ENCODE measurements at regions not wholly inside any gene's neighbourhood (a gene's known extent, or its start where the extent isn't known, plus 50 kb on each side); places are given as distances from the start of the nearest gene placed in this dataset.

- Histone ChIP-seq H3K36me3 (ENCODE audit: control insufficient read depth, insufficient read depth, low read length) (no peaks in the 10 kb centered on the region), H3K9me3 (ENCODE audit: control insufficient read depth, insufficient read depth, low read length) (no peaks in the 10 kb centered on the region), H3K27me3 (ENCODE audit: control insufficient read depth, insufficient read depth, low read length) (no peaks in the 10 kb centered on the region), H3K4me3 (ENCODE audit: low read depth, low read length) (no peak overlapping the region), H3K27ac (ENCODE audit: low read depth, low read length) (no peak overlapping the region), H3K4me1 (ENCODE audit: control insufficient read depth, insufficient read depth, low read length) (no peaks in the 10 kb centered on the region)
- DNase-seq (ENCODE audit: low read depth in 4 of 6, low spot score in 6 of 6) = peak in 1 of 6 donors; percentile 71
Observed at GRCh38 chr2:104041351-104041750, 812.6 kb upstream of the POU3F3 start.

- Histone ChIP-seq H3K27me3 (ENCODE audit: control insufficient read depth, insufficient read depth, low read length) (no peaks in the 10 kb centered on the region), H3K4me3 (ENCODE audit: low read depth, low read length) (no peak overlapping the region), H3K27ac (ENCODE audit: low read depth, low read length) (no peak overlapping the region), H3K9me3 (ENCODE audit: control insufficient read depth, insufficient read depth, low read length) (no peaks in the 10 kb centered on the region), H3K4me1 (ENCODE audit: control insufficient read depth, insufficient read depth, low read length) (no peaks in the 10 kb centered on the region), H3K36me3 (ENCODE audit: control insufficient read depth, insufficient read depth, low read length) (no peaks in the 10 kb centered on the region)
- DNase-seq (ENCODE audit: low read depth in 4 of 6, low spot score in 6 of 6) = peak in 1 of 6 donors; percentile 66
- WGBS (ENCODE audit: insufficient coverage) = 56% methylated on average over 6 of the region's 8 CpGs
Observed at GRCh38 chr2:104043864-104044263, 810.1 kb upstream of the POU3F3 start.

GRCh38 chr2:104045071-104045470, 808.8 kb upstream of the POU3F3 start:
- Histone ChIP-seq H3K9me3 (ENCODE audit: control insufficient read depth, insufficient read depth, low read length) (no peaks in the 10 kb centered on the region), H3K27me3 (ENCODE audit: control insufficient read depth, insufficient read depth, low read length) (no peaks in the 10 kb centered on the region), H3K27ac (ENCODE audit: low read depth, low read length) (no peak overlapping the region), H3K4me3 (ENCODE audit: low read depth, low read length) (no peak overlapping the region), H3K36me3 (ENCODE audit: control insufficient read depth, insufficient read depth, low read length) (no peaks in the 10 kb centered on the region), H3K4me1 (ENCODE audit: control insufficient read depth, insufficient read depth, low read length) (no peaks in the 10 kb centered on the region)
- WGBS (ENCODE audit: insufficient coverage) = no CpG with 5 or more reads among the region's 5 CpGs
- DNase-seq (ENCODE audit: low read depth in 4 of 6, low spot score in 6 of 6) = peak in 1 of 6 donors; percentile 74

GRCh38 chr2:104046466-104046865, 807.4 kb upstream of the POU3F3 start:
- no peaks in the 10 kb centered on the region for H3K36me3 ChIP-seq (ENCODE audit: control insufficient read depth, insufficient read depth, low read length)
- WGBS (ENCODE audit: insufficient coverage) = 57% methylated on average over 1 of the region's 2 CpGs
- no peaks in the 10 kb centered on the region for H3K9me3 ChIP-seq (ENCODE audit: control insufficient read depth, insufficient read depth, low read length)
- no peak overlapping the region for H3K27ac ChIP-seq (ENCODE audit: low read depth, low read length)
- no peaks in the 10 kb centered on the region for H3K4me1 ChIP-seq (ENCODE audit: control insufficient read depth, insufficient read depth, low read length)
- DNase-seq (ENCODE audit: low read depth in 4 of 6, low spot score in 6 of 6) = peak in 1 of 6 donors; percentile 24
- no peaks in the 10 kb centered on the region for H3K27me3 ChIP-seq (ENCODE audit: control insufficient read depth, insufficient read depth, low read length)
- no peak overlapping the region for H3K4me3 ChIP-seq (ENCODE audit: low read depth, low read length)

- no peaks in the 10 kb centered on the region for H3K9me3 ChIP-seq (ENCODE audit: control insufficient read depth, insufficient read depth, low read length)
- no peaks in the 10 kb centered on the region for H3K4me1 ChIP-seq (ENCODE audit: control insufficient read depth, insufficient read depth, low read length)
- H3K27me3 ChIP-seq (ENCODE audit: control insufficient read depth, insufficient read depth, low read length) = no peaks in the 10 kb centered on the region
- 100% methylated on average over 1 of the region's 10 CpGs for WGBS (ENCODE audit: insufficient coverage)
- no peak overlapping the region for H3K27ac ChIP-seq (ENCODE audit: low read depth, low read length)
- H3K4me3 ChIP-seq (ENCODE audit: low read depth, low read length) = no peak overlapping the region
- peak in 1 of 6 donors; percentile 72 for DNase-seq (ENCODE audit: low read depth in 4 of 6, low spot score in 6 of 6)
- no peaks in the 10 kb centered on the region for H3K36me3 ChIP-seq (ENCODE audit: control insufficient read depth, insufficient read depth, low read length)
Observed at GRCh38 chr2:104047516-104047915, 806.4 kb upstream of the POU3F3 start.

GRCh38 chr2:104049438-104049837, 804.5 kb upstream of the POU3F3 start:
- Histone ChIP-seq H3K27ac (ENCODE audit: low read depth, low read length) (no peak overlapping the region), H3K9me3 (ENCODE audit: control insufficient read depth, insufficient read depth, low read length) (no peaks in the 10 kb centered on the region), H3K36me3 (ENCODE audit: control insufficient read depth, insufficient read depth, low read length) (no peaks in the 10 kb centered on the region), H3K27me3 (ENCODE audit: control insufficient read depth, insufficient read depth, low read length) (no peaks in the 10 kb centered on the region), H3K4me1 (ENCODE audit: control insufficient read depth, insufficient read depth, low read length) (no peaks in the 10 kb centered on the region), H3K4me3 (ENCODE audit: low read depth, low read length) (no peak overlapping the region)
- DNase-seq (ENCODE audit: low read depth in 4 of 6, low spot score in 6 of 6) = peak in 1 of 6 donors; percentile 33
- no CpG with 5 or more reads among the region's 4 CpGs for WGBS (ENCODE audit: insufficient coverage)

GRCh38 chr2:104049981-104050380, 803.9 kb upstream of the POU3F3 start:
- Histone ChIP-seq H3K9me3 (ENCODE audit: control insufficient read depth, insufficient read depth, low read length) (no peaks in the 10 kb centered on the region), H3K27me3 (ENCODE audit: control insufficient read depth, insufficient read depth, low read length) (no peaks in the 10 kb centered on the region), H3K4me1 (ENCODE audit: control insufficient read depth, insufficient read depth, low read length) (no peaks in the 10 kb centered on the region), H3K36me3 (ENCODE audit: control insufficient read depth, insufficient read depth, low read length) (no peaks in the 10 kb centered on the region), H3K27ac (ENCODE audit: low read depth, low read length) (no peak overlapping the region), H3K4me3 (ENCODE audit: low read depth, low read length) (no peak overlapping the region)
- peak in 1 of 6 donors; percentile 47 for DNase-seq (ENCODE audit: low read depth in 4 of 6, low spot score in 6 of 6)
- WGBS (ENCODE audit: insufficient coverage) = 95% methylated on average over 3 of the region's 5 CpGs

- Histone ChIP-seq H3K4me1 (ENCODE audit: control insufficient read depth, insufficient read depth, low read length) (no peaks in the 10 kb centered on the region), H3K9me3 (ENCODE audit: control insufficient read depth, insufficient read depth, low read length) (no peaks in the 10 kb centered on the region), H3K27ac (ENCODE audit: low read depth, low read length) (no peak overlapping the region), H3K27me3 (ENCODE audit: control insufficient read depth, insufficient read depth, low read length) (no peaks in the 10 kb centered on the region), H3K4me3 (ENCODE audit: low read depth, low read length) (no peak overlapping the region), H3K36me3 (ENCODE audit: control insufficient read depth, insufficient read depth, low read length) (no peaks in the 10 kb centered on the region)
- peak in 3 of 6 donors; percentile 10 to 89 (median 79) for DNase-seq (ENCODE audit: low read depth in 4 of 6, low spot score in 6 of 6)
- WGBS (ENCODE audit: insufficient coverage) = 0% methylated on average over 1 of the region's 5 CpGs
Observed at GRCh38 chr2:104050656-104051242, 803.2 kb upstream of the POU3F3 start.

GRCh38 chr2:104051766-104052165, 802.1 kb upstream of the POU3F3 start:
- Histone ChIP-seq H3K4me1 (ENCODE audit: control insufficient read depth, insufficient read depth, low read length) (no peaks in the 10 kb centered on the region), H3K27ac (ENCODE audit: low read depth, low read length) (no peak overlapping the region), H3K27me3 (ENCODE audit: control insufficient read depth, insufficient read depth, low read length) (no peaks in the 10 kb centered on the region), H3K36me3 (ENCODE audit: control insufficient read depth, insufficient read depth, low read length) (no peaks in the 10 kb centered on the region), H3K9me3 (ENCODE audit: control insufficient read depth, insufficient read depth, low read length) (no peaks in the 10 kb centered on the region), H3K4me3 (ENCODE audit: low read depth, low read length) (no peak overlapping the region)
- DNase-seq (ENCODE audit: low read depth in 4 of 6, low spot score in 6 of 6) = no peak
- 79% methylated on average over 4 of the region's 6 CpGs for WGBS (ENCODE audit: insufficient coverage)

- H3K36me3 ChIP-seq (ENCODE audit: control insufficient read depth, insufficient read depth, low read length) = no peaks in the 10 kb centered on the region
- DNase-seq (ENCODE audit: low read depth in 4 of 6, low spot score in 6 of 6) = peak in 2 of 6 donors; percentile 54 to 71
- H3K27ac ChIP-seq (ENCODE audit: low read depth, low read length) = no peak overlapping the region
- WGBS (ENCODE audit: insufficient coverage) = 48% methylated on average over 4 of the region's 5 CpGs
- H3K27me3 ChIP-seq (ENCODE audit: control insufficient read depth, insufficient read depth, low read length) = no peaks in the 10 kb centered on the region
- no peaks in the 10 kb centered on the region for H3K9me3 ChIP-seq (ENCODE audit: control insufficient read depth, insufficient read depth, low read length)
- H3K4me1 ChIP-seq (ENCODE audit: control insufficient read depth, insufficient read depth, low read length) = no peaks in the 10 kb centered on the region
- no peak overlapping the region for H3K4me3 ChIP-seq (ENCODE audit: low read depth, low read length)
Observed at GRCh38 chr2:104052356-104052755, 801.6 kb upstream of the POU3F3 start.

Measured in spinal cord (tissue), 9 donors.